Epithelial cell of esophagus (primary cell): ENCODE measurements at regions not wholly inside any gene's neighbourhood (a gene's known extent, or its start where the extent isn't known, plus 50 kb on each side); places are given as distances from the start of the nearest gene placed in this dataset.
"Not testable (repeated sequence)": the region's sequence is repeated elsewhere in the genome, so short reads cannot be mapped to it uniquely, and the experiment has no call there.

Experiments
- DNase-seq: peaks from one replicate; pipeline ENCODE4 v3.0.0; 2010; ENCODE audit warnings: low read depth
- H3K4me3 ChIP-seq: 2 replicates; pipeline ENCODE4 v1.5.1; 2011; ENCODE audit warnings: mild to moderate bottlenecking, low read length, control low read depth
- CTCF ChIP-seq: IDR thresholded peaks from 2 replicates; pipeline ENCODE4 v1.5.1; 2011; ENCODE audit warnings: low read depth, mild to moderate bottlenecking, low read length, control low read depth, inconsistent platforms; ENCODE audit not compliant: insufficient read depth; ENCODE audit errors: missing control alignments

DNA sequence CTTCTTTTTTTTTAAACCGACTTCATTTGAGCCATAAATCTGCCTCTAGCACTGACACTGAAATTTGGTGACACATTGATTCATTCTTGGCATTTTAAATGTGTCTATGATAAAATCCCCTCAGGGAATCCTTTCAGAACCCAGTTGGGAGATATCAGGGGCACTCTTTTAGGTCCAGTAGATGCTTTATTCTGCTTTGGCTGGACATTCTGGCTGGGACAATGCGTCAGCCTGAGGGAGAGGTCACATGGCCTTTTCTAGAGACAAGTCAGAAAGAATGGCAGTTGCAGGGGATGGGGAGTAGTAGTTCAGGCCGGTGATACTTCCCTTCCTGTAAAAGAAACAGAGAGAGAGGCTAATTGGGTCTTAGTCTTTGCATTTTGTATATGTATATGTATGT, 63.1 kb downstream of the TRIM43 start:
- H3K4me3 ChIP-seq: not testable (repeated sequence)

GRCh38 chr2:95656553-95656952, 64.8 kb downstream of the TRIM43 start:
- not testable (repeated sequence) for H3K4me3 ChIP-seq, DNase-seq

More for the DNA sequence above, 63.1 kb downstream of the TRIM43 start:
- not testable (repeated sequence) for DNase-seq

- H3K4me3 ChIP-seq, DNase-seq: not testable (repeated sequence)
Observed at GRCh38 chr2:95657937-95658336, 66.1 kb downstream of the TRIM43 start.

DNA sequence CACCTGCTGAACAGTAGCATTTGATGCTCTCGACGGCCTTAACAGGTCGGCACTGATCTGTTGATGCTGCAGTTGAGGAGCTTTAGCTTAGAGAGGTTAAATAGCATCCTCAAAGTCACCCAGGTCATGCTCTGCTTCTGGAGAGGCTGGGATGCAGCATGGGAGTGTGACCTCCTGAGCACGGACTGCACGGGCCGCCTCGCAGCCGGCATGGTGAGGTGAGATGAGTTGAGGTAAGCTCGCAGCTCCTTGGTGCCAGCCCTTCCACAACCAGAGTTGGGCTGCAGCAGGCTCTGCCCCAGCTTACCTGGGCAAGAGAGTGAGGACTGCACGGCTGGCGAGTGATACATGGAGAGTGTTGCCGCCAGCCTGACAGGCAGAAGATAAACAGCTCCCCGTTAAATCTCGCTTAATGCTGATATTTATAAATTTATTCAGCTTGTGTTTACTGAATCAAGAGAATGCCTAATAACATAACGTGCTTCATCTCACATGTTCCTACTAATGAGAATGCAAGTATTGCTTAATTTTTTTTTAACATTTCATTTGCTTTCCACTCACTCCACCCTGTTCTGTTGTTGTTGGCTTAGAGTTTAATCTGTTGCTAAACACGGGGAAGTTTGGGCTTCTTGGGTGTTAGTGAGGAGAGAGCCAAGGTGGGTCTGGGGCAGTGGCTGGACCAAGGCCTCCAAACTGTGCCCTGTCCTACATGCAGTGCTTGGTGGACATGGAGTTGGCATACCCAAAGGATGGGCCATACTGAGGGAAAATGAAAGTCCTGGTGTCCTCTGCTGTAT, 69.2 kb downstream of the TRIM43 start:
- DNase-seq, H3K4me3 ChIP-seq: not testable (repeated sequence)

- H3K4me3 ChIP-seq, DNase-seq: not testable (repeated sequence)
Observed at GRCh38 chr2:95663471-95664441, 72.0 kb downstream of the TRIM43 start.

- DNase-seq: not testable (repeated sequence)
Observed at GRCh38 chr2:95666636-95667035, 74.8 kb downstream of the TRIM43 start.

DNA sequence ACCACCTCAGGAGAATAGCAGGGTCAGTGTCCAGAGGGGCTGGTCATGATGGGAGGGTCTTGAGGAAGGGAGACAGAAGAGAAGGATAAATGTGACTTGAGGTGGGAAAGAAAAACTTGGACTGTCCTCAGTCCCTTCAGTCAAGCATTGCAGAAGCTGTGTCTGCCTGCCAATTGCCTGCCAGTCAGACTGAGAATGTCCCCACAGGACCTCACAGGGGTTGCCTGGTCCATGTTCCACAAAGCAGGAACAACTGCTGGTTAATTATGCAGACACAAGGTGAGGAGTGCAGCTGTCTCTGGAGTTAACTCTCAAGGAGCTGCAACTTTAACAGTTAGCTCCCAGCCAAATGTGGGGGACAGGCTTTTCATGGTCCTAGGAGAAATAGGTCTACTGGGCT, 75.7 kb downstream of the TRIM43 start:
- H3K4me3 ChIP-seq: no peak overlapping the region
- DNase-seq: no peak
- no peak for TF ChIP-seq CTCF

More at GRCh38 chr2:95666636-95667035, 74.8 kb downstream of the TRIM43 start:
- not testable (repeated sequence) for H3K4me3 ChIP-seq

- DNase-seq, H3K4me3 ChIP-seq: not testable (repeated sequence)
Observed at GRCh38 chr2:95668934-95669333, 77.1 kb downstream of the TRIM43 start.

GRCh38 chr2:95669441-95669991, 77.7 kb downstream of the TRIM43 start:
- TF ChIP-seq CTCF: no peak
- no peak for DNase-seq
- no peak overlapping the region for H3K4me3 ChIP-seq

GRCh38 chr2:95670167-95670566, 78.4 kb downstream of the TRIM43 start:
- no peak for TF ChIP-seq CTCF
- no peak overlapping the region for H3K4me3 ChIP-seq
- no peak for DNase-seq
